Epithelial cell of prostate (primary cell): ENCODE measurements at regions not wholly inside any gene's neighbourhood (a gene's known extent, or its start where the extent isn't known, plus 50 kb on each side); places are given as distances from the start of the nearest gene placed in this dataset.

Source experiments
- DNase-seq: peaks from one replicate; pipeline ENCODE4 v3.0.0-alpha.2; 2011; ENCODE audit warnings: low read depth, low spot score
- H3K27ac ChIP-seq: fragments of 450-650 bp; 2 replicates; pipeline ENCODE4 v1.5.1; 2017; ENCODE audit warnings: mild to moderate bottlenecking

DNA sequence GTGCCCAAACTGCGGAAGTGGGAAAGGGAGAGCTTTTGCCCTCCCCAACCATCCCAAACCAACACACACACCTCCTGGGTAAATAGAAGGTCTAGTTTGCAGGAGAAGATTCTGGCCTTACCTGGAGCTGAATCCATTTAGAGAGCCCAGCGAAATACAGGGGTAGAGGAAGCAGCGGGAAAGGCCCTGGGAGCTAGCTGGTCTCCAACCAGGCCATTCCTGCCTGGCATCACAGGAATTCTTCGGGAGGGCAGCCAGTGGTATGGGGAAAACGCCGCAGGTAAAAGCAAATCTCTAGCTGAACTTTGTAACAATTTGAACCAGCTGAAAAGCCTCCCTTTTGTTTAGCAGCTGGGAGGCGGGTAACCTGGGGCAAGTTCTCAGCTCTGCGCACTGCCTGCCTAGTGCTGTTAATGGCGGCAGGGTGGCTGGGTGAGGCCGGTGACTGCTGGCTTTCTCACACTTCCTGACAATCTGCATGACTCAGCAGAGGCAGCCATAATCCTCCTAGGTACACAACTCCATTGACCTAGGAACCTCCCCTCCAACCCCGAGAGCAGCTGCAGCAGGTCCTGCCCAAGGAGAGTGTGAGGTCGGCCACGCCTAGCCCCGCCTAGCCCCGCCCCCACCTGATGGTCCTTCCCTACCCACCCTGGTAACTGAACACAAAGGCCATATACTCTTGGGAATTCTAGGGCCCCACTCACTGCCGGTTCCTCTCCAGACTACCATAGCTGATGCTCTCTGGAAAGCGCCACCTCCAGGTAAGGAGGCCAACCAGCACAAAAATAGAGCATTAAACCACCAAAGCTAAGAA, 483.8 kb upstream of the REG3G start:
- no peak for DNase-seq
- H3K27ac ChIP-seq: no peak overlapping the region

DNA sequence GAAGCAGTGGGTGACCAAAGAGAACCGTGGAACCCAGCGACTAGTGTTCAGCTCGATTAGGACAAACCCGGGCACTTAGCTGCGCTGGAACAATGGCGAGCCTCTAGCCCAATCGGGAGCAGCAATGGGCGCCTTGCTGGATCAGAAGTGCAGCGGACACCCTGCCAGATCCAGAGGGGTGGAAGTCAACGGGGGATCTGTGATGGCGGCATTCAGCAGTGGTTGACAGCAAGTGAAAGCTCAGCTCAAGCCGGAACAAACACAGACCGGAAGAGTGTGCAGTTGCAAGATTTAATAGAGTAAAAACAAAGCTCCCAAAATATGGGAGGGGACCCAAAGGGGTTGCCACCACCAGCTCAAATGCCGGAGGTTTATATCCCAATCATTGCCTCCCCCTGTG, 478.7 kb upstream of the REG3G start:
- DNase-seq: no peak
- H3K27ac ChIP-seq: no peak overlapping the region

GRCh38 chr2:78549766-78550165, 475.7 kb upstream of the REG3G start:
- H3K27ac ChIP-seq: no peak overlapping the region
- DNase-seq: no peak

GRCh38 chr2:78553866-78554647, 471.4 kb upstream of the REG3G start:
- no peak for DNase-seq
- H3K27ac ChIP-seq: no peak overlapping the region

GRCh38 chr2:78561876-78562275, 463.6 kb upstream of the REG3G start:
- no peak overlapping the region for H3K27ac ChIP-seq
- no peak for DNase-seq

DNA sequence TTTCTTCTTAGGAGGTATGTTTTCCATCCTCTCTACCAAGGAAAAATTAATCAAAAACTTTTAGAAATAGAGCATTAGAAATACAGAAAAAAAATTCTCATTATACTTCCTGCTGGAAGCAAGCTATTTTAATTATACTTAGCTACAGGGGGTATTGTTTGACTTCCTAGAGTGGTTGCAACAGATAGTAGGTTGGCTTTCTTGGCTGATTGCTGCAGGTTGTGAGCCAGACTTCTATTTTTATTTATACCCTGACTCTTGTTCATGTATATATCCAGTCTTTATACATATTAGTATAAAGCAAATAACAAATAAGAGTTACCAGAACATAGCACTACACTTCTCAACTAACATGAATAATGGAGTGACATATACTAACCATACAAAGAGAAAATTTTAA, 460.8 kb upstream of the REG3G start:
- no peak overlapping the region for H3K27ac ChIP-seq
- no peak for DNase-seq

DNA sequence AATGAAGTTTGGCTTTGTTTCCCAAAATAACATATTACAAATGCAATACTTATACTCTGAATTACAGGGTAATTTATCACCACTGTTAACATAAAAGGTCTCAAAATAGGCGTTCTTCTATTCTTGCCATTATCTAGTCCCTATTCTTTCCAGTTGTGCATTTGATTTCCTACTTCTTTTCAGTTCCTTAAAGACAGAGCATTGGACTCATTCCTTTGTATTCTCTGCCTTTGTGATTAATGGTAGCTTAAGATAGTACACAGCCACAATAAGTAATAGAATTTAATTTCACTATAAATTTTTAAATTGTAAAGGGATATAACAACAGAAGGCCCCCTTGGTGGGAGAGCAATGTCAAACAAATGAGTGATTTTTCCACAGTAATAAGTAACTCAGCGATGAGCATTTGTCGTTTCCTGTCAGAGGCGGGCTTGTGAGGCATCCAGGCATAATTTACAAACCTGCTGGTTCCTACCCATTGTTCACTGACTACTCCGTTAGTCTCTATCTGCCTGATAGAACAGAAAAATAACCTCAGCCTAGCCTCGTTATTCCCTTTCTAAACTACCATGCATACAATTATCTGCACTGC, 456.6 kb upstream of the REG3G start:
- H3K27ac ChIP-seq: no peak overlapping the region
- no peak for DNase-seq

DNA sequence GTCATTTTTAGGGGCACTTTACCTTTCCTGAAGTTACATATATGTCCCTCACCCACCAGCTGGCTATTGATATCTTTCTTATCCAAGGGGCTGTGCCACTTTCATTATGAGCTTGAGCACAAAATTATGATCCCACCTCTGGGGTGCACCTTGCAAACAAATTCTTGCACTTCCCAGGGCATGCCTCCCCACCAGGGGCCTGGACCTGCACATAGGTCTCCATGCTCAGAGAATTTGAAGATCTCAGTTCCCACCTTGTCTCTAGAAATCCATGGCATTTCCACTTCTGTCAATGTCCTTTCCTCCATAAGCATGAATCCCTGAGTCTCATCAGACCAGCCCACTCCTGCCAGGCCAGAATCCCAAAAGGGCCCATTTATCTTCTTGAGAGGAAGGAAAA, 449.1 kb upstream of the REG3G start:
- H3K27ac ChIP-seq: no peak overlapping the region
- no peak for DNase-seq

DNA sequence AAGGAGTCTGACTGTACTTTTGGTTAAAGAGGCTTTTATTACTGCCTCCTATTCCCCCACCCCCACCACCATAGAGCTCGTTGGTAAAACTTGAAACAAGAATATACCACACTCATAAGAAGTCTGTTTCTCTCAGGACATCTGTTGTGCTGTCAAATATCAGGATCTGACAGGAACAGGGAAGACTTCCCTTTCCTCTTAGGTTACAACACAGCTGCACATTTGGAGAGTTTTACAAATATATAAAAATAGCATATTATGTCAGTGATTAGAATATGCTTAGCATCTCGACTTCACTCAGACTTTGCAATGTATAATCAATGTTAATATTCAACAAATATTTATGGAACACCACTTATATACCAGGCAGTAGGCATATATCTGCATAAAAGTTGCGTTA, 439.6 kb upstream of the REG3G start:
- H3K27ac ChIP-seq: no peak overlapping the region
- no peak for DNase-seq

- no peak for DNase-seq
- H3K27ac ChIP-seq: no peak overlapping the region
Measured at GRCh38 chr2:78586316-78586715, 439.2 kb upstream of the REG3G start.

GRCh38 chr2:78589871-78590270, 435.6 kb upstream of the REG3G start:
- no peak overlapping the region for H3K27ac ChIP-seq

GRCh38 chr2:78592491-78592890, 433.0 kb upstream of the REG3G start:
- no peak for DNase-seq
- no peak overlapping the region for H3K27ac ChIP-seq

More at GRCh38 chr2:78589871-78590270, 435.6 kb upstream of the REG3G start:
- no peak for DNase-seq

- DNase-seq: no peak
- H3K27ac ChIP-seq: no peak overlapping the region
Measured at GRCh38 chr2:78601113-78601512, 424.4 kb upstream of the REG3G start.

DNA sequence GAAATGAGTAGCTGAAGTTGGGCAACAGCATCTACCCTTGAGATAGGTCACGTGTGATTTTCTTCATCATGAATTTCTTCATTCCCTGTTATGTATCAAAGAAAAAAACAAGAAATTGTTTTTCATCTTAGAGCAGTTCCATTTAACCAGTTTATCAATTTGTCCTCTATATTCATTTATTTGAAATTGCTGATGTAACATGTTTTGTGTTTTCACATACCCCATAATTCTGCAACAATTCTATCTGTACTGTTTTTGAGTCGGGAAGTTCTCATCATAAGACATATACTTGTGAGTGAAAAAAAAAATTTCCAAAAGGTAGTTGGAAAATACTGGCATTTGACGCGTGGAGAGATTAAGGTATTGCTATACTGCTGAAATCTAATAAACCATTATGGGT, 422.6 kb upstream of the REG3G start:
- DNase-seq: no peak
- no peak overlapping the region for H3K27ac ChIP-seq

DNA sequence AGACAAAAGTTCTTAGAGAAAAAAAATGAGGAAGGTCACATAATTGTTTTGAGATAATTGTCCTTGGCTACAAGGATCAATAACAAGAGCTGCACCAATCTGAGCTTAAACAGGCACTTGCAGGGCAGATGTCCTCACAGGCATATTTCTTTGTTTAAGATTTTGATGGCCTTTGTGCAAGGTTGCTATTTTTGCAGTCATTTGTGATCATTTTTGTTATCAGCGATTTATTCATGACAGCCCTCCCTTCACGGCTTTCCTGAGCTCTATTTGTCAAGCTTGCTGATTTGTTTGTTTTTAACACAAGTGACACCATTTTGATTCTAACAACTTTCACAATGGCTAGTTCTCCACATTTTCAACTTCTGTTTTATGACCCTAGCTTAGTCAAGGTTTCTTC, 418.6 kb upstream of the REG3G start:
- no peak overlapping the region for H3K27ac ChIP-seq
- no peak for DNase-seq

DNA sequence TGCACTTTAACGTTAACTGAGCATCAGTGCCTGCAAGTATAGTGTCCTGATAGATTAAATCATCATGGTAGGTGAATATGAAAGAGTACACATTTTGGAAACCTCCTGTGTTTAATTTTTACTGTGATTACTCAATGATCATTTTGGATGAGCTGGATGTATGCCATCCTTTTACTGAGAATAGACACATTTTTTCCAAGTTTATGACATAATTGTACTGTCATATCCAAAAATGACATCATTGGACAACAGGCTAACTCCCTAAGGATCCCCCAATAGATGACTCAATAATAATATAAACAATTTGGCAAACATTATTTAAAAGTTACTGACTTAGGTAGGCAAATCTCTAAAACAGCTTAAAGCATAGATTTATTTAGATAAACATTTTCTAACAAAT, 410.8 kb upstream of the REG3G start:
- DNase-seq: no peak
- H3K27ac ChIP-seq: no peak overlapping the region

GRCh38 chr2:78615956-78616355, 409.5 kb upstream of the REG3G start:
- DNase-seq: no peak

GRCh38 chr2:78634425-78634824, 391.1 kb upstream of the REG3G start:
- H3K27ac ChIP-seq: no peak overlapping the region
- no peak for DNase-seq

More at GRCh38 chr2:78615956-78616355, 409.5 kb upstream of the REG3G start:
- no peak overlapping the region for H3K27ac ChIP-seq

DNA sequence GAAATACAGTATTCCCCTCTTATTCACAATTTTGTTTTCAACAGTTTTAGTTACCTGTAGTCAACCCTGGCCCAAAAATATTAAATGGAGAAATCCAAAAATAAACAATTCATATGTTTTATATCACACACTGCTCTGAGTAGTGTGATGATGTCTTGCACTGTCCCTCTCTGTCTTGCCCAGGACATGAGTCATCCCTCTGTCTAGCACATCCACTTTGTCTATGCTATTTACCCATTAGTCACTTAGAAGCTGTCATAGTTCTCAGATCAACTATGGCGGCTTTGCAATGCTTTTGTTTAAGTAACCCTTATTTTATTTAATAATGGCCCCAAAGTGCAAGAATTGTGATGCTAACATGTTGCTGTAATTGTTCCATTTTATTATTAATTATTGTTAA, 380.6 kb upstream of the REG3G start:
- no peak for DNase-seq
- no peak overlapping the region for H3K27ac ChIP-seq

GRCh38 chr2:78646533-78647364, 378.8 kb upstream of the REG3G start:
- no peak overlapping the region for H3K27ac ChIP-seq
- no peak for DNase-seq
